ENCODE measurements at regions not wholly inside any gene's neighbourhood (a gene's known extent, or its start where the extent isn't known, plus 50 kb on each side); places are given as distances from the start of the nearest gene placed in this dataset.

GRCh38 chr4:12393631-12394262 lies 965.1 kb upstream of the HS3ST1 start:
- Histone ChIP-seq H3K4me1 (ENCODE audit: control insufficient read depth in 2 of 2, insufficient read depth in 2 of 2, low read length in 2 of 2) (no peaks in the 10 kb centered on the region), H3K27me3 (replicated peaks in 1 of 4; ENCODE audit: control extremely low read depth in 1 of 4, control insufficient read depth in 3 of 4, insufficient read depth in 4 of 4, low read length in 3 of 4) (no peaks in the 10 kb centered on the region), H3K4me3 (ENCODE audit: control extremely low read depth in 1 of 5, extremely low read depth in 1 of 5, insufficient read depth in 1 of 5, low read depth in 2 of 5, low read length in 4 of 5) (no peak overlapping the region), H4K20me1 (ENCODE audit: control insufficient read depth, insufficient read depth, low read length, poor library complexity, severe bottlenecking) (no peaks in the 10 kb centered on the region), H3K36me3 (replicated peaks in 1 of 2; ENCODE audit: control extremely low read depth in 1 of 2, control insufficient read depth in 1 of 2, extremely low read depth in 1 of 2, insufficient read depth in 2 of 2, low read length in 1 of 2) (no peaks in the 10 kb centered on the region), H3K4me2 (replicated peaks; ENCODE audit: low read depth, low read length, poor library complexity, severe bottlenecking) (no peak overlapping the region), H3K9me3 (ENCODE audit: control extremely low read depth in 1 of 3, control insufficient read depth in 2 of 3, insufficient read depth in 1 of 3, low read length in 2 of 3) (no peaks in the 10 kb centered on the region), H3K9ac (ENCODE audit: low read length) (no peak overlapping the region), H2AFZ (ENCODE audit: insufficient read depth, low read depth, low read length, poor library complexity, severe bottlenecking) (no peak overlapping the region), H3K27ac (ENCODE audit: low read length in 2 of 2) (no peak overlapping the region), H3K79me2 (ENCODE audit: control insufficient read depth, insufficient read depth, low read length) (no peaks in the 10 kb centered on the region)
- Mint-ChIP-seq H3K4me3 (no peak overlapping the region), H3K9me3 (ENCODE audit: insufficient read depth) (no peaks in the 10 kb centered on the region), H3K27me3 (no peaks in the 10 kb centered on the region), H3K27ac (no peak overlapping the region), H3K4me1 (no peaks in the 10 kb centered on the region)
- POLR2A ChIA-PET = no interaction called here
- ATAC-seq (ENCODE audit: low read depth) (no peak), DNase-seq (no peak)
- TF ChIP-seq EZH2 (IDR thresholded peaks at IDR 0.05; ENCODE audit: borderline replicate concordance, insufficient read depth, low read depth, low read length, poor library complexity, severe bottlenecking) (no peak), CTCF (IDR thresholded peaks at IDR 0.05) (no peak)
- WGBS (ENCODE audit: insufficient coverage) = 81% methylated on average over 2 of the region's 2 CpGs
- CTCF ChIA-PET = no interaction called here
- intact Hi-C loops (cut with micrococcal nuclease) = no loop called here

GRCh38 chr4:12389604-12390003 lies 960.9 kb upstream of the HS3ST1 start:
- Histone ChIP-seq H2AFZ (ENCODE audit: insufficient read depth, low read depth, low read length, poor library complexity, severe bottlenecking) (no peak overlapping the region), H3K9ac (ENCODE audit: low read length) (no peak overlapping the region), H3K27me3 (replicated peaks in 1 of 4; ENCODE audit: control extremely low read depth in 1 of 4, control insufficient read depth in 3 of 4, insufficient read depth in 4 of 4, low read length in 3 of 4) (no peaks in the 10 kb centered on the region), H3K4me3 (ENCODE audit: control extremely low read depth in 1 of 5, extremely low read depth in 1 of 5, insufficient read depth in 1 of 5, low read depth in 2 of 5, low read length in 4 of 5) (no peak overlapping the region), H3K9me3 (ENCODE audit: control extremely low read depth in 1 of 3, control insufficient read depth in 2 of 3, insufficient read depth in 1 of 3, low read length in 2 of 3) (no peaks in the 10 kb centered on the region), H3K79me2 (ENCODE audit: control insufficient read depth, insufficient read depth, low read length) (no peaks in the 10 kb centered on the region), H4K20me1 (ENCODE audit: control insufficient read depth, insufficient read depth, low read length, poor library complexity, severe bottlenecking) (no peaks in the 10 kb centered on the region), H3K36me3 (replicated peaks in 1 of 2; ENCODE audit: control extremely low read depth in 1 of 2, control insufficient read depth in 1 of 2, extremely low read depth in 1 of 2, insufficient read depth in 2 of 2, low read length in 1 of 2) (no peaks in the 10 kb centered on the region), H3K4me1 (ENCODE audit: control insufficient read depth in 2 of 2, insufficient read depth in 2 of 2, low read length in 2 of 2) (no peaks in the 10 kb centered on the region), H3K4me2 (replicated peaks; ENCODE audit: low read depth, low read length, poor library complexity, severe bottlenecking) (no peak overlapping the region), H3K27ac (ENCODE audit: low read length in 2 of 2) (no peak overlapping the region)
- DNase-seq (no peak), ATAC-seq (ENCODE audit: low read depth) (no peak)
- TF ChIP-seq EZH2 (IDR thresholded peaks at IDR 0.05; ENCODE audit: borderline replicate concordance, insufficient read depth, low read depth, low read length, poor library complexity, severe bottlenecking) = no peak
- TF ChIP-seq CTCF (IDR thresholded peaks at IDR 0.05) = no peak
- WGBS (ENCODE audit: insufficient coverage) = 100% methylated on average over 2 of the region's 2 CpGs
- no peaks in the 10 kb centered on the region for H3K27me3 Mint-ChIP-seq
- ChIA-PET CTCF (no interaction called here), POLR2A (no interaction called here)
- H3K4me1 Mint-ChIP-seq = no peaks in the 10 kb centered on the region
- no peaks in the 10 kb centered on the region for H3K9me3 Mint-ChIP-seq (ENCODE audit: insufficient read depth)
- intact Hi-C loops (cut with micrococcal nuclease) = no loop called here
- H3K4me3 Mint-ChIP-seq = no peak overlapping the region
- no peak overlapping the region for H3K27ac Mint-ChIP-seq

Measured in B cell (primary cell).